H1 (cell line): ENCODE measurements at regions not wholly inside any gene's neighbourhood (a gene's known extent, or its start where the extent isn't known, plus 50 kb on each side); places are given as distances from the start of the nearest gene placed in this dataset.

Experiments used
- CTCF ChIA-PET: fragments of 300-600 bp; sonication (Branson Sonifier 250); formaldehyde crosslinking; loops from one replicate; lab custom pipeline; 2021; ENCODE audit not compliant: partially characterized antibody; lab: Charles Lee
- POLR2A ChIA-PET: fragments of 300-600 bp; sonication (Branson Sonifier 250); formaldehyde crosslinking; loops from one replicate; lab custom pipeline; 2021; ENCODE audit warnings: inconsistent platforms; ENCODE audit not compliant: partially characterized antibody; lab: Charles Lee
- DNase-seq, 2 experiments: peaks; one replicate each; pipeline versions ENCODE4 v3.0.0 to v3.0.0-alpha.2; 2010 to 2022; ENCODE audit warnings: low spot score in 2 of 2, low read depth in 1 of 2, mixed read lengths in 1 of 2
- FAIRE-seq: peaks from 2 replicates; lab custom pipeline; 2011; peaks lifted over from hg19 to GRCh38; lab: Jason Lieb, UNC
- H2AFZ ChIP-seq: 2 replicates; pipeline ENCODE4 v1.8.1; 2012; ENCODE audit warnings: low read length, inconsistent platforms
- H2AK5ac ChIP-seq: 2 replicates; pipeline ENCODE4 v1.6.1; 2013; ENCODE audit warnings: low read depth, low read length
- H2BK120ac ChIP-seq: replicated peaks from 2 replicates; pipeline ENCODE3; 2013; ENCODE audit warnings: low read depth, low read length, inconsistent platforms
- H2BK12ac ChIP-seq: 2 replicates; pipeline ENCODE4 v1.6.1; 2013; ENCODE audit warnings: low read depth, low read length
- H2BK15ac ChIP-seq: 2 replicates; pipeline ENCODE4 v1.6.1; 2013; ENCODE audit warnings: low read length
- H2BK20ac ChIP-seq: 2 replicates; pipeline ENCODE4 v1.6.1; 2013; ENCODE audit warnings: low read length
- H2BK5ac ChIP-seq: 2 replicates; pipeline ENCODE4 v1.6.1; 2013; ENCODE audit warnings: low read depth, low read length
- H3K14ac ChIP-seq: 2 replicates; pipeline ENCODE4 v1.6.1; 2013; ENCODE audit warnings: inconsistent platforms; ENCODE audit not compliant: insufficient read length
- H3K18ac ChIP-seq: 2 replicates; pipeline ENCODE4 v1.6.1; 2013; ENCODE audit warnings: low read length; ENCODE audit errors: extremely low read depth
- H3K23ac ChIP-seq: 2 replicates; pipeline ENCODE4 v1.6.1; 2013; ENCODE audit warnings: inconsistent platforms; ENCODE audit not compliant: insufficient read length
- H3K23me2 ChIP-seq: 2 replicates; pipeline ENCODE4 v1.6.1; 2013; ENCODE audit warnings: low read depth, low read length
- H3K27ac ChIP-seq: 2 replicates; pipeline ENCODE4 v1.6.1; 2011; ENCODE audit warnings: low read depth, low read length, inconsistent platforms
- H3K27me3 ChIP-seq, 4 experiments: replicated peaks in 1 of 4; 1 replicate in 1 of 4; 2 replicates in 3 of 4; pipeline versions ENCODE4 v1.6.1 to v1.8.1; 2011 to 2013; ENCODE audit warnings: low read length in 3 of 4, mild to moderate bottlenecking in 3 of 4, inconsistent platforms in 2 of 4, mixed read lengths in 2 of 4, moderate library complexity in 1 of 4; ENCODE audit not compliant: control insufficient read depth in 3 of 4, insufficient read depth in 3 of 4; ENCODE audit errors: extremely low read depth in 1 of 4
- H3K36me3 ChIP-seq, 4 experiments: 2 replicates each; pipeline versions ENCODE4 v1.6.1 to v1.8.1; 2011 to 2013; ENCODE audit warnings: mild to moderate bottlenecking in 4 of 4, low read length in 3 of 4, moderate library complexity in 2 of 4, control low read depth in 1 of 4, inconsistent platforms in 1 of 4; ENCODE audit not compliant: insufficient read depth in 4 of 4, control insufficient read depth in 2 of 4
- H3K4ac ChIP-seq: replicated peaks from 2 replicates; pipeline ENCODE3; 2013; ENCODE audit warnings: low read length, low read depth, mixed read lengths, inconsistent platforms; ENCODE audit not compliant: insufficient read length
- H3K4me1 ChIP-seq, 4 experiments: replicated peaks in 1 of 4; 1 replicate in 1 of 4; 2 replicates in 3 of 4; pipeline versions ENCODE4 v1.6.1 to v1.8.1; 2011 to 2013; ENCODE audit warnings: low read length in 3 of 4, inconsistent platforms in 2 of 4, mixed read lengths in 1 of 4; ENCODE audit not compliant: insufficient read depth in 4 of 4, control insufficient read depth in 3 of 4
- H3K4me2 ChIP-seq, 2 experiments: 2 replicates each; pipeline versions ENCODE4 v1.6.1 to v1.8.1; 2011 to 2013; ENCODE audit warnings: low read depth in 2 of 2, low read length in 2 of 2, control low read depth in 1 of 2, inconsistent platforms in 1 of 2, mild to moderate bottlenecking in 1 of 2; ENCODE audit not compliant: insufficient read depth in 1 of 2
- H3K4me3 ChIP-seq, 4 experiments: fragments of 200-600, 300-600 bp in 1 of 4; sonication (generic), shearing (Covaris generic), sonication (Bioruptor Twin) in 1 of 4; 2 replicates each; pipeline versions ENCODE4 v1.5.1 to v1.8.1; 2011 to 2016; ENCODE audit warnings: low read length in 4 of 4, low read depth in 3 of 4, control low read depth in 2 of 4, inconsistent platforms in 2 of 4, mild to moderate bottlenecking in 2 of 4, mixed read lengths in 1 of 4, moderate library complexity in 1 of 4; ENCODE audit not compliant: insufficient read depth in 2 of 4; ENCODE audit errors: extremely low read depth in 1 of 4
- H3K56ac ChIP-seq: replicated peaks from 2 replicates; pipeline ENCODE3; 2013; ENCODE audit warnings: low read depth, mild to moderate bottlenecking, mixed read lengths, low read length, inconsistent platforms; ENCODE audit not compliant: insufficient read length
- H3K79me1 ChIP-seq: 2 replicates; pipeline ENCODE4 v1.6.1; 2013; ENCODE audit warnings: low read depth, low read length, control low read depth
- H3K79me2 ChIP-seq, 2 experiments: 2 replicates each; pipeline versions ENCODE4 v1.6.1 to v1.8.1; 2012 to 2013; ENCODE audit warnings: low read length in 2 of 2, mild to moderate bottlenecking in 2 of 2, inconsistent platforms in 1 of 2; ENCODE audit not compliant: insufficient read depth in 2 of 2, control insufficient read depth in 1 of 2
- H3K9ac ChIP-seq, 4 experiments: replicated peaks in 1 of 4; 1 replicate in 1 of 4; 2 replicates in 3 of 4; pipeline versions ENCODE4 v1.6.1 to v1.8.1; 2011 to 2013; ENCODE audit warnings: low read depth in 3 of 4, low read length in 3 of 4, control low read depth in 2 of 4, mild to moderate bottlenecking in 2 of 4, moderate library complexity in 2 of 4, inconsistent platforms in 1 of 4; ENCODE audit errors: extremely low read depth in 1 of 4
- H3K9me3 ChIP-seq, 2 experiments: 2 replicates each; pipeline versions ENCODE4 v1.6.1 to v1.8.1; 2012 to 2013; ENCODE audit warnings: mild to moderate bottlenecking in 2 of 2, moderate library complexity in 2 of 2, control low read depth in 1 of 2, inconsistent platforms in 1 of 2, low read depth in 1 of 2, low read length in 1 of 2, mixed read lengths in 1 of 2; ENCODE audit not compliant: insufficient read depth in 2 of 2
- H4K20me1 ChIP-seq, 2 experiments: replicated peaks in 1 of 2; 2 replicates each; pipeline versions ENCODE3 to v1.8.1; 2011 to 2013; ENCODE audit warnings: inconsistent platforms in 2 of 2, low read length in 2 of 2, mild to moderate bottlenecking in 1 of 2; ENCODE audit not compliant: insufficient read depth in 2 of 2, control insufficient read depth in 1 of 2
- H4K5ac ChIP-seq: 2 replicates; pipeline ENCODE4 v1.6.1; 2013; ENCODE audit warnings: low read length, low read depth, mixed read lengths, inconsistent platforms; ENCODE audit not compliant: insufficient read length
- H4K8ac ChIP-seq: 2 replicates; pipeline ENCODE4 v1.8.0; 2013; ENCODE audit warnings: mild to moderate bottlenecking, moderate library complexity, low read length, inconsistent platforms; ENCODE audit not compliant: insufficient read depth; ENCODE audit errors: extremely low read depth
- H4K91ac ChIP-seq: replicated peaks from 2 replicates; pipeline ENCODE3; 2013; ENCODE audit warnings: low read length, mixed read lengths, inconsistent platforms; ENCODE audit not compliant: insufficient read length
- CTCF ChIP-seq, 3 experiments: IDR thresholded peaks; 1 replicate in 2 of 3; 2 replicates in 1 of 3; pipeline versions ENCODE4 v1.5.1 to v1.6.1; 2011; ENCODE audit warnings: low read length in 3 of 3, mild to moderate bottlenecking in 3 of 3, inconsistent platforms in 2 of 3, low read depth in 1 of 3, moderate library complexity in 1 of 3; ENCODE audit not compliant: insufficient read depth in 1 of 3; ENCODE audit errors: control extremely low read depth in 1 of 3
- RAD21 ChIP-seq, 2 experiments: IDR thresholded peaks in 1 of 2; conservative IDR thresholded peaks in 1 of 2; 2 replicates each; pipeline ENCODE4 v1.6.1; 2011; ENCODE audit warnings: low read depth in 2 of 2, low read length in 2 of 2, improper control_type of control experiment in 1 of 2, inconsistent platforms in 1 of 2, mild to moderate bottlenecking in 1 of 2, moderate library complexity in 1 of 2
- RNF2 ChIP-seq: fragments of 200-900, 300-1000 bp; sonication (generic); IDR thresholded peaks from 2 replicates; pipeline ENCODE4 v1.7.1; 2016; ENCODE audit warnings: borderline replicate concordance, low read depth, mild to moderate bottlenecking, antibody characterized with exemption, low read length; ENCODE audit not compliant: poor library complexity, severe bottlenecking; ENCODE audit errors: missing control alignments
- WGBS, 2 experiments: shearing (Covaris generic) in 1 of 2; methylation state at CpG; one replicate each; pipeline versions ENCODE4 v1.1.6 to v1.1.7; 2013 to 2015; ENCODE audit warnings: low lambda C conversion rate in 2 of 2, mixed read lengths in 2 of 2, inconsistent platforms in 1 of 2, low coverage in 1 of 2, missing lambda C conversion rate in 1 of 2; ENCODE audit not compliant: insufficient replicate concordance in 2 of 2, insufficient coverage in 1 of 2, insufficient read length in 1 of 2; ENCODE audit errors: extremely low coverage in 1 of 2, missing lambda C conversion rate in 1 of 2; 5-methylcytosine and 5-hydroxymethylcytosine counted together

GRCh38 chr12:47408171-47408871 lies 297.5 kb downstream of the RPAP3 start:
- Histone ChIP-seq H2BK12ac (no peak overlapping the region), H3K4me2 (no peak overlapping the region), H3K79me2 (no peaks in the 10 kb centered on the region), H2BK20ac (no peak overlapping the region), H2BK5ac (no peak overlapping the region)
- DNase-seq: no peak
- TF ChIP-seq RNF2 (no peak), RAD21 (IDR thresholded peaks at IDR 0.05 in 1 of 2, conservative IDR thresholded peaks at IDR 0.05 in 1 of 2; ENCODE audit: low read depth in 2 of 2, low read length in 2 of 2) (peak; percentile 81 to 83), CTCF (IDR thresholded peaks at IDR 0.05; ENCODE audit: control extremely low read depth in 1 of 3, insufficient read depth in 1 of 3, low read depth in 1 of 3, low read length in 3 of 3) (peak; percentile 55 to 77 (median 63))
- TF ChIP-seq, all 59 proteins: peak for 2
- Histone ChIP-seq H2BK15ac (no peak overlapping the region; the same call in 1 of the 2 replicates), H4K20me1 (no peaks in the 10 kb centered on the region), H2BK120ac (no peak overlapping the region), H3K9ac (no peak overlapping the region), H4K5ac (no peak overlapping the region), H3K56ac (no peak overlapping the region), H3K23ac (no peak overlapping the region), H2AK5ac (no peak overlapping the region), H3K79me1 (no peaks in the 10 kb centered on the region), H3K9me3 (no peaks in the 10 kb centered on the region), H4K8ac (no peak overlapping the region), H3K4me1 (no peaks in the 10 kb centered on the region), H3K4ac (no peak overlapping the region), H3K14ac (no peak overlapping the region), H3K4me3 (no peak overlapping the region), H3K36me3 (no peaks in the 10 kb centered on the region), H3K27me3 (no peaks in the 10 kb centered on the region), H2AFZ (peak overlapping the region; percentile 99), H3K27ac (no peak overlapping the region), H3K18ac (no peak overlapping the region), H4K91ac (no peak overlapping the region), H3K23me2 (no peaks in the 10 kb centered on the region)
- CTCF ChIA-PET: interaction anchor here (0.6 to 3.4 kb wide), 18 partner anchors 10 to 382 kb away, joined by 3 to 26 read pairs (median 4); no protein-coding TSS in a partner anchor
- POLR2A ChIA-PET: interaction anchor here (1.0 kb wide), 1 partner anchor 11 kb away, joined by 3 read pairs; no protein-coding TSS in a partner anchor
- FAIRE-seq: no peak
- 80% methylated on average over 2 of the region's 2 CpGs; no CpG with 5 or more reads in 1 of the 2 experiments for WGBS, 2 experiments
